Glutamatergic neuron (in vitro differentiated cells): ENCODE measurements at regions not wholly inside any gene's neighbourhood (a gene's known extent, or its start where the extent isn't known, plus 50 kb on each side); places are given as distances from the start of the nearest gene placed in this dataset.

ENCODE experiments used
- DNase-seq: peaks from one replicate; pipeline ENCODE4 v3.0.0; 2022
- H3K27ac Mint-ChIP-seq: one replicate; pipeline ENCODE4 v1.8.0; 2020; ENCODE audit warnings: mild to moderate bottlenecking, mixed read lengths, inconsistent platforms; ENCODE audit not compliant: unreplicated experiment
- H3K27me3 Mint-ChIP-seq: one replicate; pipeline ENCODE4 v1.8.0; 2020; ENCODE audit warnings: mild to moderate bottlenecking, moderate library complexity, mixed read lengths, inconsistent platforms; ENCODE audit not compliant: unreplicated experiment
- H3K36me3 Mint-ChIP-seq: one replicate; pipeline ENCODE4 v1.8.0; 2020; ENCODE audit warnings: mild to moderate bottlenecking, mixed read lengths, inconsistent platforms; ENCODE audit not compliant: unreplicated experiment
- H3K4me1 Mint-ChIP-seq: one replicate; pipeline ENCODE4 v1.8.0; 2020; ENCODE audit warnings: mild to moderate bottlenecking, low read depth, mixed read lengths, inconsistent platforms; ENCODE audit not compliant: unreplicated experiment
- H3K4me3 Mint-ChIP-seq: one replicate; pipeline ENCODE4 v1.8.0; 2020; ENCODE audit warnings: mild to moderate bottlenecking, mixed read lengths, inconsistent platforms; ENCODE audit not compliant: unreplicated experiment
- H3K9me3 Mint-ChIP-seq: one replicate; pipeline ENCODE4 v1.8.0; 2020; ENCODE audit warnings: mild to moderate bottlenecking, moderate library complexity, mixed read lengths, inconsistent platforms; ENCODE audit not compliant: unreplicated experiment
- TF ChIP-seq, protein P1 (sequence below): fragments of 200-600 bp; sonication (generic); IDR thresholded peaks from one replicate; pipeline ENCODE4 v1.5.0; 2021; ENCODE audit not compliant: partially characterized antibody, unreplicated experiment

DNA sequence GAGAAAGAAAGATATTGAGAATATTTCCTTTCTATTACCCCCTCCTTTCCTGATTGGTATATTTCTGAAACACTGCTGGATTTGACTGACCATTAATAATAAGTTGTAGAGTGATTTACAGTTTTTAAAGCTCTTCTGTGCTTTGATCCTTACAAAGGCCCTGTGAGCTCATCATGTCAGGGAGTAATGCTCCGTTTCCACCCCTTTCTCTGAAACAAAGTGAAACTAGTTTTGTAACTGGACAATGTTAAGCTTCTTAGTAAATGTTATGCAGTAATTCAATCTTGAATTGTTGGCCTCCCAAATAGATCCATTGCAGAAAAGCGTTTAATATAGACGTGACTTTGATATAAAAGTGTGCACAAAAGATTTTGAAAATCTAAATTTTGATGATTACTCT, 190.1 kb upstream of the GNPDA2 start:
- TF ChIP-seq, protein P1, sequence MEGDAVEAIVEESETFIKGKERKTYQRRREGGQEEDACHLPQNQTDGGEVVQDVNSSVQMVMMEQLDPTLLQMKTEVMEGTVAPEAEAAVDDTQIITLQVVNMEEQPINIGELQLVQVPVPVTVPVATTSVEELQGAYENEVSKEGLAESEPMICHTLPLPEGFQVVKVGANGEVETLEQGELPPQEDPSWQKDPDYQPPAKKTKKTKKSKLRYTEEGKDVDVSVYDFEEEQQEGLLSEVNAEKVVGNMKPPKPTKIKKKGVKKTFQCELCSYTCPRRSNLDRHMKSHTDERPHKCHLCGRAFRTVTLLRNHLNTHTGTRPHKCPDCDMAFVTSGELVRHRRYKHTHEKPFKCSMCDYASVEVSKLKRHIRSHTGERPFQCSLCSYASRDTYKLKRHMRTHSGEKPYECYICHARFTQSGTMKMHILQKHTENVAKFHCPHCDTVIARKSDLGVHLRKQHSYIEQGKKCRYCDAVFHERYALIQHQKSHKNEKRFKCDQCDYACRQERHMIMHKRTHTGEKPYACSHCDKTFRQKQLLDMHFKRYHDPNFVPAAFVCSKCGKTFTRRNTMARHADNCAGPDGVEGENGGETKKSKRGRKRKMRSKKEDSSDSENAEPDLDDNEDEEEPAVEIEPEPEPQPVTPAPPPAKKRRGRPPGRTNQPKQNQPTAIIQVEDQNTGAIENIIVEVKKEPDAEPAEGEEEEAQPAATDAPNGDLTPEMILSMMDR: no peak
- Mint-ChIP-seq H3K27ac (no peak overlapping the region), H3K4me1 (no peaks in the 10 kb centered on the region), H3K9me3 (no peaks in the 10 kb centered on the region), H3K4me3 (no peak overlapping the region), H3K27me3 (no peaks in the 10 kb centered on the region), H3K36me3 (no peaks in the 10 kb centered on the region)
- no peak for DNase-seq

DNA sequence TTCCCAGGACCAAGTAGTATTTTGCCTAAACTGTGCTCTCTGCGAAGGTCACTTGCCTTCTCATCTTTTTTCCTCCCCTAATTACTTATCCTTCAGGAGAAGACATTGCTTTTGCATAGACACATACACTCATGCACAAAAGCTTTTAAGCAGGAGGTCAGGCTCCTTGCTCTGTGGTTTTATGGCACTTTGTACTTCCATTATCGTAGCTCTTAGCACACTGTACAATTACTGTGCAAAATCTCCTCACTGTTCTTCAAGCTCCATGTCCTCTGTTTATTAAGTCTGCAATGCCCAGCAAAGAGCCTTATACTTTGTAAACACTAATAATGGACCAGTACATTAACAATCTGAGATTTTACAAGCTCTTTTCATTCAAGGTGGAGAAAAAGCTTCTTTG, 188.4 kb upstream of the GNPDA2 start:
- Mint-ChIP-seq H3K4me3 (no peak overlapping the region), H3K27ac (no peak overlapping the region), H3K4me1 (no peaks in the 10 kb centered on the region), H3K27me3 (no peaks in the 10 kb centered on the region), H3K9me3 (no peaks in the 10 kb centered on the region), H3K36me3 (no peaks in the 10 kb centered on the region)
- no peak for DNase-seq
- TF ChIP-seq, protein P1: no peak

DNA sequence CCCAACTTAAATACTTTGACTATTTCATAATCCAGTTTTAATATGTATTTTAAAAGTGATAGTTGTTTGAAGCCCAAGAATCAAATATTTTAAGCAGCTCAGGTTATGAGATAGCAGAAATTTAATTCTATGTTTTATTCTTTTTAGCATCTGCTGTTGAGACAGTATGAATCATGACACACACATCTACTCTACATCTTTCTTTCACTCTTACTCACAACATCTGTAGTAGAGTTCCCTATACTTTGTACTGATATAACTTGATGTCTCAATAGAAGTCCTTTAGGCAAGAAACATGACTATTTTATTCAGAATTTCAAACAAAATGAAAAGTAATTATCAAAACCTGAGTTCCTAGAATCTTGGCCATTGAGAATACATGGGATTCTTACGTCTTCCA, 187.9 kb upstream of the GNPDA2 start:
- TF ChIP-seq, protein P1: no peak
- DNase-seq: no peak
- Mint-ChIP-seq H3K36me3 (no peaks in the 10 kb centered on the region), H3K27ac (no peak overlapping the region), H3K4me1 (no peaks in the 10 kb centered on the region), H3K9me3 (no peaks in the 10 kb centered on the region), H3K4me3 (no peak overlapping the region), H3K27me3 (no peaks in the 10 kb centered on the region)

DNA sequence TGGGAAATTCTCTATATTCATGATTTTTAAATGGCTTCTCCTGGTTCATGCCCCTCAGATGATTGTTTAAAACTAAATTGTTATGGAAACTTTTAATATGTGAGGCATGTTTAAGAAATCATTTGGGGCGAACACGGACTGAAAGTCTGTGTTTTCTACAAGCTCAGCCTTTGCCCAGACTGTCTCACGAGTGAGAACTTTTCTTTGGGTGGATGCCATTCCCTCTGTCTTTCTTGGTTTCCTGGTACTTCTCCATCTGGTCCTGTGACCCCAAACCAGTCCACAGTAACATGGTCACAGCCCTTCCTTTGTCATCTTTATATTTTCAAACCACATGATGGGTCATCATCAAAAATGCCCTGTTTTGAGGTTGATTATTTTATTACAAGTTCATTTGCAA, 186.6 kb upstream of the GNPDA2 start:
- Mint-ChIP-seq H3K9me3 (no peaks in the 10 kb centered on the region), H3K4me3 (no peak overlapping the region), H3K27me3 (no peaks in the 10 kb centered on the region), H3K36me3 (no peaks in the 10 kb centered on the region), H3K4me1 (no peaks in the 10 kb centered on the region), H3K27ac (no peak overlapping the region)
- TF ChIP-seq, protein P1: no peak
- DNase-seq: no peak

DNA sequence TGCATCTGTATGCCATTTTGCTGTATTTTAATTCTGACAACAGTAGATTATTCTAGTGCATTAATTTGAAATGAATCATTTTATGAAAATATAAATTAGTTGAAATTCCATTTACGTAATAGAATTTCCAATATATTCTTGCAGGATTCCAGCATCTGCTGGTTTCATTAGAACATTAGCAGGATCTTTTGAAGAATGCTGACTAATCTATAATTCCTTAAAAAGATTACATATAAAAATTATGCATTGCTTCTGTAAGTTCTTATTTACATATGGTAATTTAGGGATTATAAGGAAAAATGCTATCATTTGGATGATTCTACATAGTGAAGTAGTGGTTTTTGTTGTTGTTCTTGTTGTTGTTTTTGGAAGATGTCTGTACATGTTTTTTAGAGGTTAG, 182.2 kb upstream of the GNPDA2 start:
- TF ChIP-seq, protein P1: no peak
- no peaks in the 10 kb centered on the region for H3K4me1 Mint-ChIP-seq
- H3K4me3 Mint-ChIP-seq: no peak overlapping the region
- H3K27me3 Mint-ChIP-seq: no peaks in the 10 kb centered on the region
- DNase-seq: no peak
- no peak overlapping the region for H3K27ac Mint-ChIP-seq
- no peaks in the 10 kb centered on the region for H3K36me3 Mint-ChIP-seq
- H3K9me3 Mint-ChIP-seq: no peaks in the 10 kb centered on the region
